H1 (cell line): ENCODE measurements at regions not wholly inside any gene's neighbourhood (a gene's known extent, or its start where the extent isn't known, plus 50 kb on each side); places are given as distances from the start of the nearest gene placed in this dataset.

Experiments
- BACH1 ChIP-seq: IDR thresholded peaks from 2 replicates; pipeline ENCODE4 v1.6.1; 2012; ENCODE audit warnings: low read length, improper control_type of control experiment
- CEBPB ChIP-seq: IDR thresholded peaks from 2 replicates; pipeline ENCODE4 v1.6.1; 2012; ENCODE audit warnings: low read depth, low read length
- CHD7 ChIP-seq: fragments of 300-600 bp; sonication (generic); IDR thresholded peaks from 2 replicates; pipeline ENCODE4 v1.7.1; 2012; ENCODE audit warnings: low read length, moderate library complexity, mild to moderate bottlenecking, inconsistent platforms; ENCODE audit not compliant: insufficient replicate concordance
- CTBP2 ChIP-seq: IDR thresholded peaks from 2 replicates; pipeline ENCODE4 v1.7.0; 2011; ENCODE audit warnings: borderline replicate concordance, mild to moderate bottlenecking, moderate library complexity, mixed read lengths, low read length; ENCODE audit not compliant: insufficient read depth, insufficient read length
- EP300 ChIP-seq, 2 experiments: IDR thresholded peaks; 1 replicate in 1 of 2; 2 replicates in 1 of 2; pipeline ENCODE4 v1.6.1; 2011 to 2012; ENCODE audit warnings: low read depth in 2 of 2, low read length in 2 of 2, mild to moderate bottlenecking in 2 of 2, borderline replicate concordance in 1 of 2, inconsistent platforms in 1 of 2, moderate library complexity in 1 of 2
- SIRT6 ChIP-seq: IDR thresholded peaks from one replicate; pipeline ENCODE4 v1.7.1; 2012; ENCODE audit warnings: low read length, inconsistent platforms
- TAF1 ChIP-seq: IDR thresholded peaks from 2 replicates; pipeline ENCODE4 v1.6.1; 2011; ENCODE audit warnings: mild to moderate bottlenecking, low read depth, low read length
- TAF7 ChIP-seq: optimal IDR thresholded peaks from 2 replicates; pipeline ENCODE3; 2011; ENCODE audit warnings: low read depth, mild to moderate bottlenecking, inconsistent platforms, low read length, moderate library complexity, borderline replicate concordance
- TF ChIP-seq, protein P1 (sequence below): IDR thresholded peaks from 2 replicates; pipeline ENCODE4 v1.6.1; 2012; ENCODE audit warnings: low read length, inconsistent platforms
- TF ChIP-seq, protein P2 (sequence below): IDR thresholded peaks from 2 replicates; pipeline ENCODE4 v1.6.1; 2011; ENCODE audit warnings: low read depth, mild to moderate bottlenecking, low read length; ENCODE audit not compliant: insufficient read depth

DNA sequence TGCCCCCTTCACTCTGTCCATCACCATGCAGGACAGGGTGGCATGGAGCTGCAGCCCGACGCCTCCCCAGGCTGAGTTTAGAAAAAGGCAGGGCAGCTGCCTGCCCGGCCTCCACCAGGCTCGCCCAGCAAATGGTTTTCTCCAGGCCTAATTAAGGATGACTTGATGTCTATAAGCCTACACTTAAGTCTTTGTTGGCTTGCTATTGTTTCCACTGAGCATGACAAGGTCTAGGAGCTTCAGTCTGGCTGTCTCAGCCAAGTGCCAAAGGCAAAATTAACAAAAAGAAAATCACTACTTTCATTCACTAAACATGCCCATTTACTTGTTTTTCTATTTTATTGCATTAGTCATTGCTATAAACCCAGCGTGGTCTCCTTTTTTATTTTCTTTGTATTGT, 372.2 kb downstream of the INSIG2 start (continued):
- no peak for TF ChIP-seq CHD7
- TF ChIP-seq, protein P1, sequence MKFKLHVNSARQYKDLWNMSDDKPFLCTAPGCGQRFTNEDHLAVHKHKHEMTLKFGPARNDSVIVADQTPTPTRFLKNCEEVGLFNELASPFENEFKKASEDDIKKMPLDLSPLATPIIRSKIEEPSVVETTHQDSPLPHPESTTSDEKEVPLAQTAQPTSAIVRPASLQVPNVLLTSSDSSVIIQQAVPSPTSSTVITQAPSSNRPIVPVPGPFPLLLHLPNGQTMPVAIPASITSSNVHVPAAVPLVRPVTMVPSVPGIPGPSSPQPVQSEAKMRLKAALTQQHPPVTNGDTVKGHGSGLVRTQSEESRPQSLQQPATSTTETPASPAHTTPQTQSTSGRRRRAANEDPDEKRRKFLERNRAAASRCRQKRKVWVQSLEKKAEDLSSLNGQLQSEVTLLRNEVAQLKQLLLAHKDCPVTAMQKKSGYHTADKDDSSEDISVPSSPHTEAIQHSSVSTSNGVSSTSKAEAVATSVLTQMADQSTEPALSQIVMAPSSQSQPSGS, result no peak
- TF ChIP-seq CTBP2, result no peak
- no peak for TF ChIP-seq TAF7
- no peak for TF ChIP-seq BACH1
- no peak for TF ChIP-seq EP300 (IDR thresholded peaks at IDR 0.05; ENCODE audit: borderline replicate concordance in 1 of 2, low read depth in 2 of 2, low read length in 2 of 2)
- no peak for TF ChIP-seq TAF1
- TF ChIP-seq SIRT6, result no peak
- TF ChIP-seq, protein P2, sequence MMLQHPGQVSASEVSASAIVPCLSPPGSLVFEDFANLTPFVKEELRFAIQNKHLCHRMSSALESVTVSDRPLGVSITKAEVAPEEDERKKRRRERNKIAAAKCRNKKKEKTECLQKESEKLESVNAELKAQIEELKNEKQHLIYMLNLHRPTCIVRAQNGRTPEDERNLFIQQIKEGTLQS, result no peak
- TF ChIP-seq CEBPB, result no peak
